Heart left ventricle (tissue), 13 donors: ENCODE measurements at regions not wholly inside any gene's neighbourhood (a gene's known extent, or its start where the extent isn't known, plus 50 kb on each side); places are given as distances from the start of the nearest gene placed in this dataset.

Source experiments
- POLR2A ChIP-seq, 2 donors: fragments of 450-650 bp; IDR thresholded peaks; one replicate each; pipeline ENCODE4 v1.6.1; 2017; ENCODE audit warnings: antibody characterized with exemption in 2 of 2, mild to moderate bottlenecking in 2 of 2, moderate library complexity in 2 of 2
- TF ChIP-seq, protein P1 (sequence below), 12 donors: fragments of 200-600 bp; sonication (generic) in 4 of 12; IDR thresholded peaks; one replicate each; pipeline versions ENCODE4 v1.5.0 to v1.8.0; 2018 to 2022; ENCODE audit warnings: antibody characterized with exemption in 12 of 12, mild to moderate bottlenecking in 5 of 12
- donor health status: ischemic (EF 13 %, LVEDD 7.1; RV severe dilation, severe dysfunction).
- donor health status: DM: no; HTN: yes; CAD: no.
- donor health status: DM: no; HTN: no; CAD: no.
- donor health status: ischemic (EF 25% LVEDD 6.9; RV normal size, moderate dysfunction).
- donor health status: ischemic (EF 25% LVEDD 5.7; RV mildly dilated, moderate dysfunction).
- donor health status: ischemic (EF 35%, LVEDD 5.7; RV mildly dilated, moderate dysfunction).
- donor health status: nonischemic (EF 11% LVEDD 7.7; RV severe dilation, severe dysfunction).
- donor health status: DM: yes; HTN: yes; CAD: no.
- donor health status: PGD.
- donor health status: ischemic (EF 29% LVEDD 5.4; RV normal size, mild dysfunction).
- donor health status: nonischemic (EF 23%, LVEDD 6.1; RV moderate dilation, normal function).

DNA sequence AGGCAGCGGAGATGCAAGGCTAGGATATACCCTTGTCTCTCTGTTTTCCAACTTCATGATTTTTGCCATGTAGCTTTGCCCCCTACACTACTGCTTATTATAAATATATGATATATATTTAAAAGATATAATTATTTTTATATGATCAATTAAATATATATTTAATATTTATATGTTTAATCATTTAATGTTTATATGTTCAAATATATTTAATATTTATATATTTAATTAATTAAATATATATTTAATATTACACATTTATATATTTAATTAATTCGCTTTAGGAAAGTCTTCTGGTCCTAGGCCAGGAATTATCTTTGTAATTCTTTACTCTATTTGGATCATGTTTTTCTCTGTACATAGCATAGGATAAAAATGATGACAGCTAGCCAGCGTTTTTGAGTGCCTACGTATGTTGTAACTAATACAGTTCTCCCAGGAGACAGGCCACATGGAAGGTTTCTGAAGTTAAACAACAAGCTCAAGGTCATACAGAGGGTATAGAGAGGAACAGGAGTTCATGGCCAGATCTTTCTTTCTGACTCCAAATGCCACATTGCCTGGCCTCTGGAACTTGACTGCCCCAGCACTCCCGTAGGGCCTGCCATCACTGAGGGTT, 192.5 kb downstream of the KCNA5 start:
- TF ChIP-seq, protein P1, sequence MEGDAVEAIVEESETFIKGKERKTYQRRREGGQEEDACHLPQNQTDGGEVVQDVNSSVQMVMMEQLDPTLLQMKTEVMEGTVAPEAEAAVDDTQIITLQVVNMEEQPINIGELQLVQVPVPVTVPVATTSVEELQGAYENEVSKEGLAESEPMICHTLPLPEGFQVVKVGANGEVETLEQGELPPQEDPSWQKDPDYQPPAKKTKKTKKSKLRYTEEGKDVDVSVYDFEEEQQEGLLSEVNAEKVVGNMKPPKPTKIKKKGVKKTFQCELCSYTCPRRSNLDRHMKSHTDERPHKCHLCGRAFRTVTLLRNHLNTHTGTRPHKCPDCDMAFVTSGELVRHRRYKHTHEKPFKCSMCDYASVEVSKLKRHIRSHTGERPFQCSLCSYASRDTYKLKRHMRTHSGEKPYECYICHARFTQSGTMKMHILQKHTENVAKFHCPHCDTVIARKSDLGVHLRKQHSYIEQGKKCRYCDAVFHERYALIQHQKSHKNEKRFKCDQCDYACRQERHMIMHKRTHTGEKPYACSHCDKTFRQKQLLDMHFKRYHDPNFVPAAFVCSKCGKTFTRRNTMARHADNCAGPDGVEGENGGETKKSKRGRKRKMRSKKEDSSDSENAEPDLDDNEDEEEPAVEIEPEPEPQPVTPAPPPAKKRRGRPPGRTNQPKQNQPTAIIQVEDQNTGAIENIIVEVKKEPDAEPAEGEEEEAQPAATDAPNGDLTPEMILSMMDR (IDR thresholded peaks at IDR 0.05), result no peak
- TF ChIP-seq POLR2A (IDR thresholded peaks at IDR 0.05), result no peak
